Cardiac fibroblast (primary cell): ENCODE measurements at regions not wholly inside any gene's neighbourhood (a gene's known extent, or its start where the extent isn't known, plus 50 kb on each side); places are given as distances from the start of the nearest gene placed in this dataset.

Experiments used
- DNase-seq, 2 donors: peaks; one replicate each; pipeline versions ENCODE4 v3.0.0 to v3.0.0-alpha.2; 2010; ENCODE audit warnings: low read depth in 2 of 2
- H3K4me3 ChIP-seq, 2 donors: replicated peaks in 1 of 2; 1 replicate in 1 of 2; 2 replicates in 1 of 2; pipeline ENCODE4 v1.5.1; 2011; ENCODE audit warnings: low read depth in 2 of 2, low read length in 2 of 2, mild to moderate bottlenecking in 2 of 2, moderate library complexity in 1 of 2
- TF ChIP-seq, protein P1 (sequence below): IDR thresholded peaks from one replicate; pipeline ENCODE4 v1.5.1; 2011; ENCODE audit warnings: low read depth, mild to moderate bottlenecking, low read length, inconsistent platforms

GRCh38 chrX:112968351-112969133 lies 127.9 kb upstream of the AMOT start:
- TF ChIP-seq, protein P1, sequence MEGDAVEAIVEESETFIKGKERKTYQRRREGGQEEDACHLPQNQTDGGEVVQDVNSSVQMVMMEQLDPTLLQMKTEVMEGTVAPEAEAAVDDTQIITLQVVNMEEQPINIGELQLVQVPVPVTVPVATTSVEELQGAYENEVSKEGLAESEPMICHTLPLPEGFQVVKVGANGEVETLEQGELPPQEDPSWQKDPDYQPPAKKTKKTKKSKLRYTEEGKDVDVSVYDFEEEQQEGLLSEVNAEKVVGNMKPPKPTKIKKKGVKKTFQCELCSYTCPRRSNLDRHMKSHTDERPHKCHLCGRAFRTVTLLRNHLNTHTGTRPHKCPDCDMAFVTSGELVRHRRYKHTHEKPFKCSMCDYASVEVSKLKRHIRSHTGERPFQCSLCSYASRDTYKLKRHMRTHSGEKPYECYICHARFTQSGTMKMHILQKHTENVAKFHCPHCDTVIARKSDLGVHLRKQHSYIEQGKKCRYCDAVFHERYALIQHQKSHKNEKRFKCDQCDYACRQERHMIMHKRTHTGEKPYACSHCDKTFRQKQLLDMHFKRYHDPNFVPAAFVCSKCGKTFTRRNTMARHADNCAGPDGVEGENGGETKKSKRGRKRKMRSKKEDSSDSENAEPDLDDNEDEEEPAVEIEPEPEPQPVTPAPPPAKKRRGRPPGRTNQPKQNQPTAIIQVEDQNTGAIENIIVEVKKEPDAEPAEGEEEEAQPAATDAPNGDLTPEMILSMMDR, result no peak
- no peak overlapping the region for H3K4me3 ChIP-seq
- no peak for DNase-seq

DNA sequence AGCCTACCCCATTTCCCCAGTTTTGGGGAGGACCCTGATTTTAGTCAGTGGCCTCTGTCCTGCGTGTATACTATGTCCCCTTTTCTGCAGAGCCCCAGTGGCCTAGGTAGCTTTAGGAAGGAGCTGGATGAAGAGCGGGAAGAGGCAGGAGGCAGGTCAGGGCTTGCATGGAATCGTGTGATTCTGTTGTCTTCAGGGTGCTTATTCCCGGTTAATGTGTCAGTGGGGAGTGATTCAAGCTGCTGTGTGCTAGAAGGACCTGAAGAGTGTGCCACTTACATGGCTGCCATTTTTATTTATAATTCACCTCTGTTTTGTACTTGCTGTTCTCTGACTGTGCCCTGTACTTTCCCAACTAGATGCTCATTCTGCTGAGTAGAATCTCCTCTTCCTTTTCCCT lies 127.3 kb upstream of the AMOT start:
- H3K4me3 ChIP-seq, result no peak overlapping the region
- no peak for DNase-seq
- TF ChIP-seq, protein P1, result no peak

GRCh38 chrX:112967341-112967740 lies 126.7 kb upstream of the AMOT start:
- no peak overlapping the region for H3K4me3 ChIP-seq
- peak in 1 of 2 donors; percentile 0 for DNase-seq
- TF ChIP-seq, protein P1, result no peak

DNA sequence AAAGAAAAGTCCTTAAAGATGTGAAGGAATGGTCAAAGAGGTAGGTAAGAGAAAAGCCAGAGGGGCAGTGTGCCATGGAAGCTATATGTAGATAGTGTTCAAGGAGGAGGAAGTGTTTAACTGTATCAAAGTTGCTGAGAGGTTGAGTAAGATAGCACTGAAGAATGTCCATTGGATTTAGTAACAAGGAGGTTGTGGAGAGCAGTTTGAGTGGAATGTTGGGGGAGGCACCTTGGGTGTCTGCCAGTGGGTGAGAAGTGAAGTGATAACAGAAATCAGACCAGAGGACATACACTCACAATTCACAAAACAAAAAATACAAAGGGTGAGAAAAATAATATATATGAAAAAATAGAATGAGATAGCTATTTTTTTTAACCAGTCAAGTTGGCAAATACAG lies 121.3 kb upstream of the AMOT start:
- no peak overlapping the region for H3K4me3 ChIP-seq
- TF ChIP-seq, protein P1, result no peak
- peak in 1 of 2 donors; percentile 7 for DNase-seq

GRCh38 chrX:112947981-112948615 lies 107.5 kb upstream of the AMOT start:
- DNase-seq, result no peak

DNA sequence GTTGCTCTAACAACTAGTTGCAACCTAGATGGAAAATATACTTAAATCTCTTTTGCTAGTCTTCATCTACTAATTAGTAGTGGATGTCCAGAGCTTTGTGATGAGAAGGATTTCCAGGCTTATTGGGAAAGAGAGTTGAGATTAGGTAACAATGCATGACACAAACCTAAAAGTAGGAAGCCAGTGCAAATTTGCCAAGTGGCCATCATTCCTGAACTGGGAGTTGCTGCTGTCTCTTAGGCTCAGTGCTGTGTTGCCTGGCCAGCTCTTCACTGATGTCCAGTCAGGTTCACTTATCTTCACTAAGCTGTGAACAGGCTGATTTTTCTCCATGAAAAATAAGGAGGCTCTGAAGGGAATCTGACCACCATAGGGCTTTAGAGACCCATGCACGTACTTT lies 105.6 kb upstream of the AMOT start:
- H3K4me3 ChIP-seq, result no peak overlapping the region
- TF ChIP-seq, protein P1, result no peak
- no peak for DNase-seq

More at GRCh38 chrX:112947981-112948615, 107.5 kb upstream of the AMOT start:
- H3K4me3 ChIP-seq, result no peak overlapping the region
- TF ChIP-seq, protein P1, result no peak
